IPS-18a (cell line): ENCODE measurements at regions not wholly inside any gene's neighbourhood (a gene's known extent, or its start where the extent isn't known, plus 50 kb on each side); places are given as distances from the start of the nearest gene placed in this dataset.

Source experiments
- H3K27ac ChIP-seq: one replicate; pipeline ENCODE4 v1.5.1; 2013; ENCODE audit warnings: low read length
- H3K27me3 ChIP-seq: one replicate; pipeline ENCODE4 v1.6.1; 2013; ENCODE audit warnings: mild to moderate bottlenecking, low read length; ENCODE audit not compliant: control insufficient read depth, insufficient read depth
- H3K36me3 ChIP-seq: one replicate; pipeline ENCODE4 v1.6.1; 2013; ENCODE audit warnings: low read depth, low read length; ENCODE audit not compliant: control insufficient read depth
- H3K4me1 ChIP-seq: one replicate; pipeline ENCODE4 v1.6.1; 2013; ENCODE audit warnings: low read depth, low read length; ENCODE audit not compliant: control insufficient read depth
- H3K4me3 ChIP-seq: one replicate; pipeline ENCODE4 v1.5.1; 2013; ENCODE audit warnings: low read length
- H3K9ac ChIP-seq: one replicate; pipeline ENCODE4 v1.6.1; 2013; ENCODE audit warnings: mild to moderate bottlenecking, low read length, moderate library complexity
- H3K9me3 ChIP-seq: one replicate; pipeline ENCODE4 v1.6.1; 2013; ENCODE audit warnings: low read depth, low read length; ENCODE audit not compliant: control insufficient read depth

DNA sequence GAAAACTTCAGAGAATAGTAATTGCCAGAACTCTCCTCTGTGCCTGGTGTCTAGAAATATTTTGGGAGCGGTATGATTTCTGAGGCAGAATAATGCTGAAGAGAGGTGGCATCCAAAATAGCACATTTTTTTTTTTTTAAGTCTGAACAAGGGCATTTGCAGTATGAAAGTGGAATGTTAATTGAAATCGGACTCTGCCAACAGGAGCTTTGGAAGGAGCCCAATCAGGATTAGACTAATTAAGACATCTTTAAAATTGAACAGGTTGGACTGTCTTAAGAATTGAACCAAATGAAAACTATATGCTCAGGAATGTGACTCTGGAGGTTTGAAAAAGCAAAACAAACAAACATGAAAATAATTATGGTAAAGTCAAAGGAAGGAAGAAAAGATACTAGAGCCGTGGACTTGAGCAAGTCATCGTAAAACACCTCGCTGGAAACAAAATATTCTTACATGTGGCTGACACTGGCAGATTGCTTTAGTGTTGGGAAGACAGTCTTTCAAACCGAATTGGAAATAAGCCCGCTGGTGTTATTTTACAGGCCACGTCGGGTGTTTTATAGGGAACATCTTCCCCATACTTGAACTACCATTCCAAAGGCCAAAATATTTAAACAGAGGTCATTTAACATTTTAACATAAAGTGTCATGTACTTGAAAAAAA lies 436.3 kb downstream of the VRK1 start:
- Histone ChIP-seq H3K4me3 (no peak overlapping the region), H3K4me1 (no peaks in the 10 kb centered on the region), H3K36me3 (no peaks in the 10 kb centered on the region), H3K9ac (no peak overlapping the region), H3K27me3 (no peaks in the 10 kb centered on the region), H3K9me3 (no peaks in the 10 kb centered on the region), H3K27ac (no peak overlapping the region)

DNA sequence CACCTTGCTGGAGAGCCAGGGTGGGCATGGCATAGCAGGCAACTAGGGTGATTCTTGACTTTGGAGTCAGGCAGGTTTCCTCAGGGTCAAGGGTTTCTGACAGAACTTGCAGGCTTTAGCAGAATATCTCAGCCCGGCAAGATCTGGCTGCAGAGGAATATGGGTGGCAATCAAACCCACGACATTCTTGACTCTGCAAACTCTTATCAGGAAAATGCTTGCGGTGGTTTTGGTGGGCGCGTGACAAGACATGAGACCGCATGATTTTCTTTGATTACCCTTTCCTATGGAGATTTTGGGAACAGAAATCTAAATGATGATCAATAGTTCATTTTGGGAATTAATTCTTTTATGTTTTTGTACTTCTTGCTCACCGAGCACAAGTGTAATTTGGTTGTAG lies 449.5 kb downstream of the VRK1 start:
- Histone ChIP-seq H3K4me1 (no peaks in the 10 kb centered on the region), H3K9ac (no peak overlapping the region), H3K9me3 (no peaks in the 10 kb centered on the region), H3K4me3 (no peak overlapping the region), H3K27ac (no peak overlapping the region), H3K36me3 (no peaks in the 10 kb centered on the region), H3K27me3 (no peaks in the 10 kb centered on the region)

GRCh38 chr14:97248973-97249372 lies 451.8 kb downstream of the VRK1 start:
- no peak overlapping the region for H3K9ac ChIP-seq
- no peaks in the 10 kb centered on the region for H3K36me3 ChIP-seq
- H3K27me3 ChIP-seq: no peaks in the 10 kb centered on the region
- H3K4me1 ChIP-seq: no peaks in the 10 kb centered on the region
- H3K9me3 ChIP-seq: no peaks in the 10 kb centered on the region
- no peak overlapping the region for H3K27ac ChIP-seq
- H3K4me3 ChIP-seq: no peak overlapping the region

DNA sequence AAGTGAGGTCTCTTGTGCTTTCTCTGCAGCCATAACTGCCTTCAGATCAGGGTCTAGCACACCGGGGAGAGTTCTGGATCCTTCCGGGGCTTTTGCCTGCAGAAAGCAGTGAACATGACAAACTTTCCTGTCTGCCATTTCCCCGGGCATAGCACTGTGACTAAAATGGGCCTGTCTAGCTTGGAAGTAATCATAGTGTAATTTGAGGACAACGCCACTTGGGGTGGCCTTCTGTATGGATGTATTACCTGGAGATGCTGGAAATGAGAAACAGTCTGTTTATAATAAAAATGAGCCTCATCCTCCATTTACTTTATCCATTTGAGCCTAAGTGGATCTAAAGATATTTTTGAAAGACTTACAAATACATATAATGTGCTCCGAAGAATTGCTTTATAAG lies 453.7 kb downstream of the VRK1 start:
- no peak overlapping the region for H3K4me3 ChIP-seq
- no peaks in the 10 kb centered on the region for H3K4me1 ChIP-seq
- no peaks in the 10 kb centered on the region for H3K36me3 ChIP-seq
- no peak overlapping the region for H3K9ac ChIP-seq
- H3K9me3 ChIP-seq: no peaks in the 10 kb centered on the region
- no peak overlapping the region for H3K27ac ChIP-seq
- no peaks in the 10 kb centered on the region for H3K27me3 ChIP-seq

- no peak overlapping the region for H3K4me3 ChIP-seq
- H3K9ac ChIP-seq: no peak overlapping the region
- H3K27me3 ChIP-seq: no peaks in the 10 kb centered on the region
- no peaks in the 10 kb centered on the region for H3K9me3 ChIP-seq
- no peaks in the 10 kb centered on the region for H3K4me1 ChIP-seq
- no peak overlapping the region for H3K27ac ChIP-seq
- H3K36me3 ChIP-seq: no peaks in the 10 kb centered on the region
Observed at GRCh38 chr14:97251491-97252155, 454.4 kb downstream of the VRK1 start.

DNA sequence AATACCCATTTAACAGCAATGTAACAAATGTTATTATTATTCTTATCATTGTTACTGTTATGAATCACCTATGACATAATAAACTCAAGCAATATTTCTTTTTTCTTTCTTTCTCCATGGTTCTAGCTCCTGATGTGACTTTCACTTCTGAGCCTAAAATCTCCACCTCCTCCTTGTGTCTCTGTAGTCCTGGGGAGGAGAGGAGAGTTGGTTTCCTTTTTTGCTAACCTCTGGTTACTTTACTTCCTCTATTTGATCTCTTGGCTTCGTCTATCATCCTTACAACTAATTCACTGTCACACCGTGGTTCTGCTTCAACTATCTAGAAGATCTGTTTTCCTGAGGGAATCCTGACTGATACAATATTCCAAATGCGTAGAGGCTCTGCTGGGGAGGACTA lies 456.6 kb downstream of the VRK1 start:
- H3K4me1 ChIP-seq: no peaks in the 10 kb centered on the region
- H3K9me3 ChIP-seq: no peaks in the 10 kb centered on the region
- H3K4me3 ChIP-seq: no peak overlapping the region
- no peaks in the 10 kb centered on the region for H3K36me3 ChIP-seq
- no peak overlapping the region for H3K9ac ChIP-seq
- no peaks in the 10 kb centered on the region for H3K27me3 ChIP-seq
- H3K27ac ChIP-seq: no peak overlapping the region

- Histone ChIP-seq H3K4me1 (no peaks in the 10 kb centered on the region), H3K36me3 (no peaks in the 10 kb centered on the region), H3K9me3 (no peaks in the 10 kb centered on the region), H3K9ac (no peak overlapping the region), H3K27me3 (no peaks in the 10 kb centered on the region), H3K4me3 (no peak overlapping the region), H3K27ac (no peak overlapping the region)
Observed at GRCh38 chr14:97262336-97262735, 465.2 kb downstream of the VRK1 start.

DNA sequence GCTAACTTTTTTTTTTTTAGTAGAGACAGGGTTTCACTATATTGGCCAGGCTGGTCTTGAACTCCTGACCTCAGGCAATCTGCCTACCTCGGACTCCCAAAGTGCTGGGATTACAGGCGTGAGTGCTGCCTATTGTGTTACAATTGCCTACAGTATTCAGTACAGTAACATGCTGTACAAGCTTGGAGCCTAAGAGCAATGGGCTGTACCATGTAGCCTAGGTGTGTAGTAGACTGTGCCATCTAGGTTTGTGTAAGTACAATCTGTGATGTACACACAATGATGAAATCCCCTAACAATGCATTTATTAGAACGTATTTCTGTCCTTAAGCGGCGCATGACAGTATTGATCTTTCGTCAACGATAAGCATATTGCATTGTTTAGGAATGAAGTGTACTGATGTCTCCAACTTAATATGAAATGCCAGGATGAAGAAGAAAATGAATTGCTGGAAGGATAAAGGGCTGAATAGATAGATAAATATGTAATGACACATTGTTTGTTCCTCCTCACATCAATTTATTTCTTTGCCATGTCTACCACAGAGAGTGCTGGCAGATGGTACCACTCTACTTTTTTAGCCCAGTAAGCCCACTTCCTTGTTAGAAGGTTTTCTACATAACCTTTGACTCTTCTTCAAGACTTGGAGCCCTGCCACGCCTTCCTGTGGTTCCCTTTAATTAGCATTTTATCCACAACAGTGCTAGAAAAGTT lies 467.5 kb downstream of the VRK1 start:
- H3K9ac ChIP-seq: no peak overlapping the region
- H3K4me1 ChIP-seq: peaks cover 11% of the 10 kb centered on the region
- no peaks in the 10 kb centered on the region for H3K9me3 ChIP-seq
- H3K27ac ChIP-seq: no peak overlapping the region
- no peak overlapping the region for H3K4me3 ChIP-seq
- no peaks in the 10 kb centered on the region for H3K36me3 ChIP-seq
- H3K27me3 ChIP-seq: no peaks in the 10 kb centered on the region

- peaks cover 11% of the 10 kb centered on the region for H3K4me1 ChIP-seq
- H3K36me3 ChIP-seq: no peaks in the 10 kb centered on the region
- no peaks in the 10 kb centered on the region for H3K27me3 ChIP-seq
- H3K27ac ChIP-seq: no peak overlapping the region
- H3K9ac ChIP-seq: no peak overlapping the region
- H3K9me3 ChIP-seq: no peaks in the 10 kb centered on the region
- no peak overlapping the region for H3K4me3 ChIP-seq
Observed at GRCh38 chr14:97266653-97267052, 469.5 kb downstream of the VRK1 start.

- H3K4me1 ChIP-seq: peaks cover 11% of the 10 kb centered on the region
- no peaks in the 10 kb centered on the region for H3K36me3 ChIP-seq
- H3K9ac ChIP-seq: no peak overlapping the region
- no peaks in the 10 kb centered on the region for H3K27me3 ChIP-seq
- no peak overlapping the region for H3K4me3 ChIP-seq
- no peaks in the 10 kb centered on the region for H3K9me3 ChIP-seq
- H3K27ac ChIP-seq: no peak overlapping the region
Observed at GRCh38 chr14:97267509-97267908, 470.3 kb downstream of the VRK1 start.

DNA sequence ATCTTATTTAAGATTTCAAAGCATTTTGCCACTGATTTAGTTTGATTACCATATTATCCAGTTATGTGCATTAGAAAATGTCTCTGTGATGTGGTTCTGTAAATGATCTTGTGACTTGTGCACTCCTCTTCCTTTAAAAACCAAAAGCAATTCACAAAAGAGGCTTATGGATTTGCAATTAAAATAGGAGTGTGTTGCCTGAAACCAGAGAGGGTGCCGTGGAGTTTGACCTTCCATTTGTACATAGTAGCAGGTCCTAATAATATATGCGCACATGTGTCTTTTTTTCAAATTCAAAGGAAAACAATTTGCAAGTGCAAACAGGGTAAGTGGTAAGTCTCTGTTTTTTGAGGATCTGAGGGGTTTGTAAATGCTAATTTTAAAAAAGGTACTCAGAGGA lies 470.9 kb downstream of the VRK1 start:
- Histone ChIP-seq H3K27me3 (no peaks in the 10 kb centered on the region), H3K36me3 (no peaks in the 10 kb centered on the region), H3K9me3 (no peaks in the 10 kb centered on the region), H3K4me1 (peaks cover 11% of the 10 kb centered on the region), H3K9ac (no peak overlapping the region), H3K4me3 (no peak overlapping the region), H3K27ac (no peak overlapping the region)

DNA sequence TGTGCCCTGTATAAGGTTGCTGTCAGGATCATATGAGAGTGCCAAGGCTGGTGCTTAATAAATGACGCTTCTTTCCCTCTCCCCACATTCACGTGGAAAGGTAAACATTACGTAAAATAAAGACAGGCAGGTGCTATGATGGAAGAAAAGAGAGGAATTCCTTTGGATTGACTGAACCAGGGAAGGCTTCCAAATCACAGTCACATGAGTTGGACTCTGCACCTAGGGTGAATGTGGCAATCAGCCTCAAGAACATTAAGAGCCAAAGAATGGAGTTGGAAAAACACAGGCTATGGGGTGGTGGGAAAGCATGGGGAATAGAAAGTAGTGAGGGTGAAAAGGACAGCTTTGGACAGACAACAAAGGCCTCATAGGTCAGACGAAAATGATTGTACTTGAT lies 473.1 kb downstream of the VRK1 start:
- Histone ChIP-seq H3K4me3 (no peak overlapping the region), H3K27ac (no peak overlapping the region), H3K4me1 (peaks cover 11% of the 10 kb centered on the region), H3K27me3 (no peaks in the 10 kb centered on the region), H3K9me3 (no peaks in the 10 kb centered on the region), H3K9ac (no peak overlapping the region), H3K36me3 (no peaks in the 10 kb centered on the region)
